ENCODE measurements at regions not wholly inside any gene's neighbourhood (a gene's known extent, or its start where the extent isn't known, plus 50 kb on each side); places are given as distances from the start of the nearest gene placed in this dataset.

GRCh38 chr13:83503424-83503823 lies 378.9 kb downstream of the SLITRK1 start:
- Histone ChIP-seq H3K36me3 (ENCODE audit: control insufficient read depth in 2 of 2, insufficient read depth in 2 of 2, low read length in 1 of 2) (no peaks in the 10 kb centered on the region), H3K4me3 (no peak overlapping the region), H3K9ac (ENCODE audit: control insufficient read depth, insufficient read depth, low read length) (no peak overlapping the region), H3K4me1 (ENCODE audit: control insufficient read depth, insufficient read depth, low read length) (no peaks in the 10 kb centered on the region), H2AFZ (ENCODE audit: control insufficient read depth, low read depth, low read length) (no peak overlapping the region), H3K27me3 (replicated peaks in 1 of 2; ENCODE audit: control insufficient read depth in 2 of 2, insufficient read depth in 2 of 2, low read length in 1 of 2) (no peaks in the 10 kb centered on the region), H3K27ac (ENCODE audit: control insufficient read depth, insufficient read depth) (no peak overlapping the region), H3K9me3 (replicated peaks; ENCODE audit: control insufficient read depth, insufficient read depth, low read length) (no peaks in the 10 kb centered on the region), H3K4me2 (ENCODE audit: control insufficient read depth, insufficient read depth) (no peak overlapping the region), H3K79me2 (ENCODE audit: control insufficient read depth, insufficient read depth, low read length) (no peaks in the 10 kb centered on the region), H4K20me1 (ENCODE audit: control insufficient read depth, insufficient read depth) (no peaks in the 10 kb centered on the region)
- ChIA-PET RAD21 (ENCODE audit: unreplicated experiment) (no interaction called here), CTCF (no interaction called here), SMC1A (ENCODE audit: uncharacterized antibody, unreplicated experiment) (no interaction called here), POLR2A (no interaction called here)
- ATAC-seq (no peak), DNase-seq (ENCODE audit: low read depth, low spot score) (no peak), FAIRE-seq (no peak)
- BruUV-seq (replicated peaks): no TSS peak
- 0% methylated on average over 1 of the region's 1 CpG for WGBS (ENCODE audit: insufficient coverage, insufficient replicate concordance, low lambda C conversion rate, missing lambda C conversion rate)
- intact Hi-C loops (cut with micrococcal nuclease; ENCODE audit: unreplicated experiment): no loop called here
- TF ChIP-seq TBL1XR1 (IDR thresholded peaks at IDR 0.05; ENCODE audit: low read depth, low read length): no peak
- in situ Hi-C loops (cut with MboI): no loop called here

GRCh38 chr13:83499286-83499685 lies 383.0 kb downstream of the SLITRK1 start:
- Histone ChIP-seq H4K20me1 (ENCODE audit: control insufficient read depth, insufficient read depth) (no peaks in the 10 kb centered on the region), H3K4me3 (no peak overlapping the region), H3K36me3 (ENCODE audit: control insufficient read depth in 2 of 2, insufficient read depth in 2 of 2, low read length in 1 of 2) (no peaks in the 10 kb centered on the region), H2AFZ (ENCODE audit: control insufficient read depth, low read depth, low read length) (no peak overlapping the region), H3K27me3 (replicated peaks in 1 of 2; ENCODE audit: control insufficient read depth in 2 of 2, insufficient read depth in 2 of 2, low read length in 1 of 2) (no peaks in the 10 kb centered on the region), H3K27ac (ENCODE audit: control insufficient read depth, insufficient read depth) (no peak overlapping the region), H3K9me3 (replicated peaks; ENCODE audit: control insufficient read depth, insufficient read depth, low read length) (no peaks in the 10 kb centered on the region), H3K4me2 (ENCODE audit: control insufficient read depth, insufficient read depth) (no peak overlapping the region), H3K79me2 (ENCODE audit: control insufficient read depth, insufficient read depth, low read length) (no peaks in the 10 kb centered on the region), H3K9ac (ENCODE audit: control insufficient read depth, insufficient read depth, low read length) (no peak overlapping the region), H3K4me1 (ENCODE audit: control insufficient read depth, insufficient read depth, low read length) (no peaks in the 10 kb centered on the region)
- in situ Hi-C loops (cut with MboI) (no loop called here), intact Hi-C loops (cut with micrococcal nuclease; ENCODE audit: unreplicated experiment) (no loop called here)
- FAIRE-seq (no peak), ATAC-seq (no peak), DNase-seq (ENCODE audit: low read depth, low spot score) (no peak)
- ChIA-PET CTCF (no interaction called here), POLR2A (no interaction called here), SMC1A (ENCODE audit: uncharacterized antibody, unreplicated experiment) (no interaction called here), RAD21 (ENCODE audit: unreplicated experiment) (no interaction called here)
- no TSS peak for BruUV-seq (replicated peaks)
- TF ChIP-seq CREB1 (IDR thresholded peaks at IDR 0.05; ENCODE audit: low read depth): no peak

Data from GM12878 (cell line).